ENCODE measurements at regions not wholly inside any gene's neighbourhood (a gene's known extent, or its start where the extent isn't known, plus 50 kb on each side); places are given as distances from the start of the nearest gene placed in this dataset.

GRCh38 chr2:234577191-234577590 is 80.3 kb upstream of the ARL4C start:
- TF ChIP-seq CTCF (IDR thresholded peaks at IDR 0.05) (no peak), EP300 (IDR thresholded peaks at IDR 0.05) (no peak)

Measured in tibial nerve (tissue), 4 donors.